ENCODE measurements at regions not wholly inside any gene's neighbourhood (a gene's known extent, or its start where the extent isn't known, plus 50 kb on each side); places are given as distances from the start of the nearest gene placed in this dataset.

DNA sequence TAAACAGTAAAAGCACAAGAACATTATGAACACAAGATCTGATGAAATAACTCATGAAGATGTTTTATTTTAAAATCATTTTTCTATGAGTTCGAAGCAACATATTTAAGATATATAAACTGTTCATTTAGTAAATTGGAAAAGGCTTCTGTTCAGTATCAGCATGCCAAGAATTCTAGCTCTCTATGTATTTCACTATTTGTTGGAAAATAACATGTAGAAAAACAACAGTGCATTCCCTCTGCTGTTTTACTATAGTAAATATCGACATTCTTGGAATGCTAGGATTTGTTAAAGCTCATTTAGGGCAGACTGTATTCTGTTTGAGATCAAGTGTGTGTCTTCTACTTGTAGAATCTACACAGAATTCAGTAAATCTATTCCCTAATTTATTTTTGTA is 750.2 kb downstream of the CCDC85A start:
- DNase-seq (no peak), FAIRE-seq (no peak)
- TF ChIP-seq, protein P1, sequence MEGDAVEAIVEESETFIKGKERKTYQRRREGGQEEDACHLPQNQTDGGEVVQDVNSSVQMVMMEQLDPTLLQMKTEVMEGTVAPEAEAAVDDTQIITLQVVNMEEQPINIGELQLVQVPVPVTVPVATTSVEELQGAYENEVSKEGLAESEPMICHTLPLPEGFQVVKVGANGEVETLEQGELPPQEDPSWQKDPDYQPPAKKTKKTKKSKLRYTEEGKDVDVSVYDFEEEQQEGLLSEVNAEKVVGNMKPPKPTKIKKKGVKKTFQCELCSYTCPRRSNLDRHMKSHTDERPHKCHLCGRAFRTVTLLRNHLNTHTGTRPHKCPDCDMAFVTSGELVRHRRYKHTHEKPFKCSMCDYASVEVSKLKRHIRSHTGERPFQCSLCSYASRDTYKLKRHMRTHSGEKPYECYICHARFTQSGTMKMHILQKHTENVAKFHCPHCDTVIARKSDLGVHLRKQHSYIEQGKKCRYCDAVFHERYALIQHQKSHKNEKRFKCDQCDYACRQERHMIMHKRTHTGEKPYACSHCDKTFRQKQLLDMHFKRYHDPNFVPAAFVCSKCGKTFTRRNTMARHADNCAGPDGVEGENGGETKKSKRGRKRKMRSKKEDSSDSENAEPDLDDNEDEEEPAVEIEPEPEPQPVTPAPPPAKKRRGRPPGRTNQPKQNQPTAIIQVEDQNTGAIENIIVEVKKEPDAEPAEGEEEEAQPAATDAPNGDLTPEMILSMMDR (IDR thresholded peaks at IDR 0.05; ENCODE audit: borderline replicate concordance, extremely low read depth, insufficient read depth), result no peak
- H3K9me3 ChIP-seq (ENCODE audit: control insufficient read depth in 2 of 3, insufficient read depth in 1 of 3, low read length in 3 of 3), result no peaks in the 10 kb centered on the region
- no peaks in the 10 kb centered on the region for H3K4me1 ChIP-seq (ENCODE audit: control insufficient read depth in 2 of 3, insufficient read depth in 2 of 3, low read depth in 1 of 3, low read length in 3 of 3)
- H3K27ac ChIP-seq (ENCODE audit: low read depth in 2 of 2, low read length in 2 of 2), result no peak overlapping the region
- H3K4me3 ChIP-seq (ENCODE audit: low read length in 3 of 3), result no peak overlapping the region
- intact Hi-C loops (cut with DNase I), result no loop called here
- no peak overlapping the region for H3K9ac ChIP-seq (ENCODE audit: low read length in 3 of 3)
- no peaks in the 10 kb centered on the region for H3K27me3 ChIP-seq (ENCODE audit: control insufficient read depth, insufficient read depth, low read length)
- no peaks in the 10 kb centered on the region for H3K36me3 ChIP-seq (ENCODE audit: control insufficient read depth in 2 of 3, insufficient read depth in 3 of 3, low read length in 3 of 3)

DNA sequence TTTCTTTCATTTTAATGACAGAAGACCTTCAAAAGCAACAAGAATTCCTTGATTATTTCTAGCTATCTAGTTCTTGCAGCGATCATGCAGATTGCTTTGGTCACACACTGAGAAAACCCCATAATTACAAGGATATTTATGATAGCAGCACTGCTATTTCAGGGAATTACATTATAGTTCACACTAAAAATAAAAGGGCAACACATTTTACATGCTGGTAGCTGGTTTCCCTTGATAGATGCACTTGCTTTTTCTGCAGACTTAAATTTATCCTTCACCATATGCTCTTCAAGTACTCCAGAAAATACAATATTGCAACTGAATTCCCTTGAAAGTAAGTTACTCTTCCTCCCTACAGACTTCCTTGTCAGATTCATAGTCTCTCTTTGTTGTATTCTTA is 751.1 kb downstream of the CCDC85A start:
- DNase-seq (no peak), FAIRE-seq (no peak)
- Histone ChIP-seq H3K4me3 (ENCODE audit: low read length in 3 of 3) (no peak overlapping the region), H3K4me1 (ENCODE audit: control insufficient read depth in 2 of 3, insufficient read depth in 2 of 3, low read depth in 1 of 3, low read length in 3 of 3) (no peaks in the 10 kb centered on the region), H3K27me3 (ENCODE audit: control insufficient read depth, insufficient read depth, low read length) (no peaks in the 10 kb centered on the region), H3K9me3 (ENCODE audit: control insufficient read depth in 2 of 3, insufficient read depth in 1 of 3, low read length in 3 of 3) (no peaks in the 10 kb centered on the region), H3K27ac (ENCODE audit: low read depth in 2 of 2, low read length in 2 of 2) (no peak overlapping the region), H3K36me3 (ENCODE audit: control insufficient read depth in 2 of 3, insufficient read depth in 3 of 3, low read length in 3 of 3) (no peaks in the 10 kb centered on the region), H3K9ac (ENCODE audit: low read length in 3 of 3) (no peak overlapping the region)
- intact Hi-C loops (cut with DNase I), result no loop called here
- TF ChIP-seq, protein P1 (IDR thresholded peaks at IDR 0.05; ENCODE audit: borderline replicate concordance, extremely low read depth, insufficient read depth), result no peak

DNA sequence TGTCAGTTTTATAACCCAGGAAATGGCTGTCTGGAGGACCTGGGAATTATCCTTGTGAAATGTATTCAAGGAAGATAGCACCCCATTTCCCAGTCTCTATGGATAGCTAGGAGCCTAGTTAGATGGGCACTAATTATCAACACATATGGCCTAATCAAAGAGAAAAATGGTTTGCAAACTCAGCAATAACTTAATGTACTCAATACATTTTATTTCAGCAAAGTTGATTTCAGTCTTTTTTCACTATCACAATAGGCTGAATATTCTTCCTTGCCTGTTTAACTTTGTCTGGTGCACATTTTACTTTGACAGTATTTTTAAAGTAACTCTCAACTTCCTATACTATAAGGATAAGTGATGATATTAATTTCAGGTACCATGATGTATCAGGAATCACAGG is 756.3 kb downstream of the CCDC85A start:
- FAIRE-seq (no peak), DNase-seq (no peak)
- intact Hi-C loops (cut with DNase I), result no loop called here
- Histone ChIP-seq H3K4me3 (ENCODE audit: low read length in 3 of 3) (no peak overlapping the region), H3K4me1 (ENCODE audit: control insufficient read depth in 2 of 3, insufficient read depth in 2 of 3, low read depth in 1 of 3, low read length in 3 of 3) (no peaks in the 10 kb centered on the region), H3K9me3 (ENCODE audit: control insufficient read depth in 2 of 3, insufficient read depth in 1 of 3, low read length in 3 of 3) (no peaks in the 10 kb centered on the region), H3K36me3 (ENCODE audit: control insufficient read depth in 2 of 3, insufficient read depth in 3 of 3, low read length in 3 of 3) (no peaks in the 10 kb centered on the region), H3K9ac (ENCODE audit: low read length in 3 of 3) (no peak overlapping the region), H3K27me3 (ENCODE audit: control insufficient read depth, insufficient read depth, low read length) (no peaks in the 10 kb centered on the region), H3K27ac (ENCODE audit: low read depth in 2 of 2, low read length in 2 of 2) (no peak overlapping the region)
- TF ChIP-seq, protein P1 (IDR thresholded peaks at IDR 0.05; ENCODE audit: borderline replicate concordance, extremely low read depth, insufficient read depth), result no peak

DNA sequence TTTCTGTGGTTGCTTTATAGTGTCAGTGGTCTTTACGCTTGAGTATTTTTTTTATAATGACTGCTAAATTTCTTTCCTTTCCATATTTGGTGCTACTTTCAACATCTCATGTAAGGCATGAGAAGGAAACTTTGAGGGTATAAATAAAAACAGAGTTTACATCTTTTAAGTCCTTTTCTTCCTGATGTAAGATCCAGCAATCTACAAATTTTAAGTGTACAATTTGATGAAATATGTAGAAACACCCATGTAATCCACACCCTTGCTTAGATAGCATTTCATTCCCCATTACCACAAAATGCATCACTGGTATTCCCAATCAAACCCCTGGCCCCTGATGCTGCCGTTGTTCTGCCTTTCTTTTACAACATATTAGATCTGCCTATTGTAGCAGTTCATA is 769.1 kb downstream of the CCDC85A start:
- Histone ChIP-seq H3K36me3 (ENCODE audit: control insufficient read depth in 2 of 3, insufficient read depth in 3 of 3, low read length in 3 of 3) (no peaks in the 10 kb centered on the region), H3K9me3 (ENCODE audit: control insufficient read depth in 2 of 3, insufficient read depth in 1 of 3, low read length in 3 of 3) (peaks cover 0 to 10% (median 2%) of the 10 kb centered on the region in 3 donors), H3K27me3 (ENCODE audit: control insufficient read depth, insufficient read depth, low read length) (no peaks in the 10 kb centered on the region), H3K27ac (ENCODE audit: low read depth in 2 of 2, low read length in 2 of 2) (no peak overlapping the region), H3K4me3 (ENCODE audit: low read length in 3 of 3) (no peak overlapping the region), H3K9ac (ENCODE audit: low read length in 3 of 3) (no peak overlapping the region), H3K4me1 (ENCODE audit: control insufficient read depth in 2 of 3, insufficient read depth in 2 of 3, low read depth in 1 of 3, low read length in 3 of 3) (no peaks in the 10 kb centered on the region)
- no peak for FAIRE-seq
- TF ChIP-seq, protein P1 (IDR thresholded peaks at IDR 0.05; ENCODE audit: borderline replicate concordance, extremely low read depth, insufficient read depth), result no peak
- DNase-seq, result no peak
- intact Hi-C loops (cut with DNase I), result no loop called here

Measured in kidney (tissue), 13 donors.